ENCODE measurements at regions not wholly inside any gene's neighbourhood (a gene's known extent, or its start where the extent isn't known, plus 50 kb on each side); places are given as distances from the start of the nearest gene placed in this dataset.
"Not testable (repeated sequence)": the region's sequence is repeated elsewhere in the genome, so short reads cannot be mapped to it uniquely, and the experiment has no call there.

DNA sequence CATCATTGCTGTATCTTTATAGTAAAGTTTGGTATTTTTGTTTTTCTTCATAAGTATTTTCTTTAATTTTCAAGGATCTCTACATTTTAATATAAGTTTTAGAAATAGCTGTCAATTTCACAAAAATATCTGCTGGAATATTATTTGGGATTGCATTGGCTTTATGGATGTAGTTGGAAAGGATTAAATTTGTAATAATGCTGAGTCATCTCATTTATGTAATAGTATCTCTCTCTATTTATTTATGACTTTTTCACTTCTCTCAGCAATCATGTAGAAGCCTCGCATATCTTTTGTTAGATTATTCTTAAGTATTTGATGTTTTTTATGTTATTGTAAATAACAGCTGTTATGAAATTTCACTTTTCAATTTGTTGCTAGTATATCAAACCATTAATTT lies 223.1 kb upstream of the POGK start:
- DNase-seq = no peak

DNA sequence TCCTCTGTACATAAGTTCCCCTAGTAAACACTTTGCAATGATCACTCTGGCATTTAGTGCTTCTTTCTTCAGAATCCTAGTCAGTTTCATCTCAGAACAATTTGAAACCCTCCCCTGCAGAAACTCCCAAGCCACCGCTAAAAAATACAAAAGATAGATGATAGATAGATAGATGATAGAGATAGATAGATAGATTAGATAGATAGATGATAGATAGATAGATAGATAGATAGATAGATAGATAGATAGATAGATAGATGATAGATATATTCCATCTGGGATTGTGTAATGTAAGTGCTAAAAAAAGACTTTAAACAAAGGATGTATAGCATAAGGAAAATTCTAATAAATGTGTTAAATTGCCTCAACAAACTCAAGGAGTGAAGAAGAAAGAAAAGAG lies 212.6 kb upstream of the POGK start:
- no peak for DNase-seq

DNA sequence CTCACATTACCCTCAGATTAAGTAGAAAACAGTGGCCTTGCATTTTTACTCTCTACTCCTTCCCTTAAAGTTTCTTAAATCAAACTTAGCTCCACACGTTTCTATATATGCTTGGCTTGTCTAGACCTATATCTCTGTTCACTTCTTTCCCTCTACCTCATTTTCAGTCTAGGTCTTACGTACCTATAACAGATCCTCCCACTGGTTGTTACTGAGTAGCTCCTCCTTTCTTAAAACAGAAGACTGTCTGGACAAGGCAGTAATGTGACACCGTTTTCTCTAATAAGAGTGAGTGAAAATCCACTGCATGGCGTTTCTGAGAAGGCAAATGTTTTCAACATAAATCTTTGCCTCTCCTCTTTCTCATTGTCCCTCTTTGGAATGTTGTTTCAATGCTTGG lies 211.7 kb upstream of the POGK start:
- DNase-seq = no peak

DNA sequence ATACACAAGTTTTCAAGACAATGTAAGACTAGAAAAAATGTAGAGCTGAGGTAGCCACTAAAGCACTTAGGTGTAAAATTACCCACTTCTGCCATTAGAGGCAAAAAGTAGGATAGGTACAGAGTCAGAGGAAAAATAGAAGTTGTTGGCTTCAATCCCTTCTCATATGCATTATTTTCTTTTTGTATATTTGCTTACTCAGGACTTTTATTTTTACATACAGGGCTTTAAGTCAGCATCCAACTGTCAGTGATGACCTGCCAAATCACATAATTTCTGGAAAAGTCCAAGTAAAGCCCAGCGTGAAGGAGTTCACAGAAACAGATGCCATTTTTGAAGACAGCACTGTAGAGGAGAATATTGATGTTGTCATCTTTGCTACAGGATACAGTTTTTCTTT lies 211.0 kb upstream of the POGK start:
- DNase-seq = no peak

DNA sequence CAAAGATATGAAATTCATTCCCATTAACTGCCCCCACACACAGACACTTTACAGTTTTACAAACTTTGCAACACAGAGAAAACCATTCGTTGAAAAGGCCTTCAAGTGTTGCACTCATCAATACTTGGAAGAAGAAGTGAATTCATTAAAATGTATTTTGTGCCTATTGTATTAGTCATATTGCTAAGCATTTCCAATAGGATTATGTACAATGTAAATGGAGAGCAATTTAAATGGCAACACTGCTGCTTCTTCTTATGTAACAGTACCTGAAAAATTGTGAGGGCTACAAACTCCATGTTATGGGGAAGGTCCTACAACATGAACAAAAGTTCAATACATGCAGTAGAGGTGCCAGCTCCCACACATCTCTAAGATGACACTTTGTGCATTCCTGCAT lies 209.3 kb upstream of the POGK start:
- no peak for DNase-seq

DNA sequence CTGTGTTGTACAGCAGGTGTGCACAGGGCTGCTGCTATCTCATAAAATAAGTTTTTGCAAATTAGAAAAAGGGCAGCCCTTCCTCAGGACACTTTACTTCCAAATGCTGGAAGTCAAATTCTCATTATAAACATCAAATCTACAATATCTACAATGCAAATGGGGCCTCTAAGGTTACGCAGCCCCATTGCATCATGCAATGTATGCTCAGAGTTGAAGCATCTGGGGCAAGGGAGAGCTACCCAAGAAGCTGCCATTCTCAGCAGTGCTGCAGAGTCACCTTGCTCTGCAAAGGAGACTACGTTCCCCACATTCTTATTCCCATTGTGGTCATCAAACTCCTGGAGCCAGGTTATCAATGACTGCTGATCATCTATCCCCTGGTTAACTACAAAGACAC lies 208.9 kb upstream of the POGK start:
- DNase-seq = no peak

DNA sequence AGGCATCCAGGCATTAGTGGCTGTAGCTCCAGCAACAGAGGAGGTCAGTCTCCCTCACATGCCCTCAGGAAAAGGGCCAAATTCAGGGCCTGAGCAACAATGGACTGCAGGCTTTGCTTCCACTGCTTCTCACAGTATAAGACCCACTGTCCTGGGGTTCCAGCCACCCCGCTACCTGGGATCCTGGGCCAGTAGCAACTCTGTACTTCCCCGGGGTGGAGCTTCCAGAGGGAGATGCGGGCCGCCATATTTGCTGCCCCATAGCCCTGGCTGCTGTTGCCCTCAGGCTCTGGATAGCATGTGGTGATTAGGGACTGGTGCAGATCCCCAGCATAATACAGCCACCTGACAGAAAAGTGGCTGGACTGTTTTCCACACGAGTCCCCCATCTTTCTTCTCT lies 201.1 kb upstream of the POGK start:
- no peak for DNase-seq

DNA sequence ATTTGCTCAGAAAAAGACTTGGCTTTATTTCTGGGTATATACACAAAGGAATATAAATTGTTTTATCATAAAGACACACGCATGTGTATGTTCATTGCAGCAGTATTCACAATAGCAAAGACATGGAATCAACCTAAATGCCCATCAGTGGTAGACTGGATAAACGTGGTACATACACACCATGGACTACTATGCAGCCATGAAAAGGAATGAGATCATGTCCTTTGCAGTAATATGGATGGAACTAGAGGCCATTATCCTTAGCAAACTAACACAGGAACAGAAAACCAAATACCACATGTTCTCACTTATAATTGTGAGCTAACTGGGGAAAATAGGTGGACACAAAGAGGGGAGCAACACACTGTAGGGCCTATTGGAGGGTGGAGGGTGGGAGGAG lies 182.0 kb upstream of the POGK start:
- DNase-seq = not testable (repeated sequence)

DNA sequence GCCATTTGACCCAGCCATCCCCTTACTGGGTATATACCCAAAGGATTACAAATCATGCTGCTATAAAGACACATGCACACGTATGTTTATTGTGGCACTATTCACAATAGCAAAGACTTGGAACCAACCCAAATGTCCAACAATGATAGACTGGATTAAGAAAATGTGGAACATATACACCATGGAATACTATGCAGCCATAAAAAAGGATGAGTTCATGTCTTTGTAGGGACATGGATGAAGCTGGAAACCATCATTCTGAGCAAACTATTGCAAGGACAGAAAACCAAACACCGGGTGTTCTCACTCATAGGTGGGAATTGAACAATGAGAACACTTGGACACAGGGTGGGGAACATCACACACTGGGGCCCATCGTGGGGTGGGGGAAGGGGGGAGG lies 172.5 kb upstream of the POGK start:
- not testable (repeated sequence) for DNase-seq

DNA sequence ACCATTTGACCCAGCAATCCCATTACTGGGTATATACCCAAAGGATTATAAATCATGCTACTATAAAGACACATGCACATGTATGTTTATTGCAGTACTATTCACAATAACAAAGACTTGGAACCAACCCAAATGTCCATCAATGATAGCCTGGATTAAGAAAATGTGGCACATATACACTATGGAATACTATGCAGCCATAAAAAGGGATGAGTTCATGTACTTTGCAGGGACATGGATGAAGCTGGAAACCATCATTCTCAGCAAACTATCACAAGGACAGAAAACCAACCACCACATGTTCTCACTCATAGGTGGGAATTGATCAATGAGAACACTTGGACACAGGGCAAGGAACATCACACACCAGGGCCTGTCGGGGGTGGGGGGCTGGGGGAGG lies 171.7 kb upstream of the POGK start:
- not testable (repeated sequence) for DNase-seq

DNA sequence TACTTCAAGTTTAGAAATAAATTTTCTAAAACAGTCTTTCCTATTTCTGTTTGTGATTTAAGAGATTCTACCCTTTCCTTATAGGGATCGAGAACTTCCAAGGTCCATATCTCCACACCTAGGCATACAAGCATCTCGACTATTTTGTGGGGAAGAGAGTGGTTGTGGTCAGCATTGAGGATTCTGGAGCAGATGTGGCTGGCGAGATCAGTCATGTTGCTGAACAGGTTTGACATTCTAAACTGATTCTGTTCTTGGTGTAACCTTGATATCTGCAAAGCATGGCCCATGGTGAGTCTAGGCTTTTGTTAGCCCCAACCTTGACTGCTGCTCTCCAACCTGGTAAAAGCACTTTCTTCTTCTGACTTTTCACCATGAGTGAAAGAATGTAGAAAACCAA lies 167.6 kb upstream of the POGK start:
- no peak for DNase-seq

DNA sequence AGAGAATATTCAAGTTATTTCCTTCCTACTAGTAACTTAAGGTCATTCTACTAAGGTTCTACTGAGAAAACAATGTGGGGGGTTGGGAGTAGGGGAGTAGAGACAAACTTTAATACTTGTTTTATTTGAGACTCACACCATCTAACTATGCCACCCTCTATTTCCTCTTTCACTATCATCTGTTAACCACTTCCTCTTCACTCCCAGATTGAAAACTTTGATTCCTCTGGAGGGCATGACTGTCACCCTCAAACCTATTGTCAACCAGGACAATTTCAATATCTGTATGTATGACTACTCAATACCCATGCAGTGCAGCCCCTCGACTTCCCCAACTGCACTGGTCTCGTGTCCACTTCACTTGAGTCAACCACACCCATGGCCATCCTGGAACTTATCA lies 165.6 kb upstream of the POGK start:
- no peak for DNase-seq

DNA sequence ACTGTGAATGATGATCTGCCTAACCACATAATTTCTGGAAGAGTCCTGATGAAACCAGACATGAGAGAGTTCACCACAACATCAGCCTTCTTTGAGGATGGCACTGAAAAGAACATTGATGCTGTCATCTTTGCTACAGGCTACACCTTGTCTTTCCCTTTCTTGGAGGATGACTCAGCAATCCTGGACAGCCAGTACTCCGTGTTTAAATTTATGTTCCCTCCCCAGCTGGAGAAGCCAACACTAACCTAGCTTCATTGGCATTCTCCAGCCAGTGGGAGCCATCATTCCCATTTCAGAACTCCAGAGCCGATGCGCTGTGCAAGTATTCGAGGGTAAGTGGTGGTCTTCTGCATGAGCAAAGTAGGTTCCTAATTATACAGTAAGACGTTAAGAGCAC lies 164.1 kb upstream of the POGK start:
- no peak for DNase-seq

DNA sequence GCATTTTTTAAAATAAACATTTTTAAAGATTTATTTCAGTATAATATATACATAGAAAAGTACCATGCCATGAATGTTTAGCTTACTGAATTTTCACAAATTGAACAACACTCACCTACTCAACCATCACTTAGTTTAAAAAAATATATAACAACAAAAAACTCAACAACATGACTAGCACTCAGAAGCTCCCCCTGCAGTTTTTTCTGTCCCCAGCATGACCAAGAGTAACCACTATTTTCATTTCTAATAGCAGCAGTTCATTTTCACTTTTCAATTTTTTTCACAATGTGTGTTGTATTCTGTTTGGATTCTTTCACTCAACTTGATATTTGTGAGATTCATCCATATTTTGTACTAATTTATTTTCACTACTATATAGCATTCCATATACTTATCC lies 162.3 kb upstream of the POGK start:
- no peak for DNase-seq

DNA sequence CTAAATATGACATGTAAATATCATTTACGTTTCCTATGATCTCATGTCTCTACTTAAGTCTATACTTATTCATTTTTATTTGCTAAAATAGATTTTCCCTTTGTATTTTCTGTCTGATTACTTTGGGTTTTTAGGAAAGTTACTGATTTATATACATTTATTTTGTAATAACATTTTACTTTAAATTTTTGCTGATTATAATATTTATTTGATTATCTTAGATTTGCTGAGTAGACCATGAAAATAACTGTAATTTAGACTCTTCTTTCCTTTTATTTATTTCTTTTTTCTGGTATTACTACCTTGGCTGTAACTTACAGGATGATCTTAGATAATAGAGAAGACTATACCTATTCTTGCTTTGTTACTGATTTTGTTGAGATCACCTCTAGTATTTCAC lies 159.9 kb upstream of the POGK start:
- no peak for DNase-seq

DNA sequence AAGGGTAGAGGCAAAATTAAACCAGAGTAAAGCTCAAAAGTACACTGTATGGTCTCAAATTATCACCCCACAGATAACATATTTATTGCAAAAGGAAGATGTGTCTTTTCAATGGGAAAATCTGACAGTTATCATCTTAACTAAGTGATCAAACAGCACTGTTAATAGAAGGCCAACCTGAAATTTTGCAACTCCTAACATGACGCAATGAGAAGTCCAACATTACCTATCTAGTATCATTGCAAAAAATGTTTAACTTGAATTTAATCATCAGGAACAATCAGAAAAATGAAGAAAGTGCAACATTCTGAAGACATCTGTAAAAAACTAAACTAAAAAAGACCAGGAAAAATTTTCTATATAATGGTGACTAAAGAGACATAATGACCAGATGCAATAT lies 156.7 kb upstream of the POGK start:
- no peak for DNase-seq

DNA sequence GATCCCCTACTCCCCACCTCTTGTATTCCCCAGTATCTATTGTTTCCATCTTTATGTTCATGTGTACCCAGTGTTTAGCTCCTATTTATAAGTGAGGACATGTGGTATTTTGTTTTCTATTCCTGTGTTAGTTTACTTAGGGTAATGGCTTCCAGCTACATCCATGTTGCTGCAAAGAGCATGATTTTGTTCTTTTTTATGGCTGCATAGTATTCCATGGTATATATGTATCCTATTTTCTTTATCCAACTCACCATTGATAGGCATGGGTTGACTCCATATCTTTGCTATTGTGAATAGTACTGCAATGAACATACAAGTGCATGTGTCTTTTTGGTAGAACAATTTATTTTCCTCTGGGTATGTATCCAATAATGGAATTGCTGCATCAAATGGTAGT lies 154.6 kb upstream of the POGK start:
- not testable (repeated sequence) for DNase-seq

DNA sequence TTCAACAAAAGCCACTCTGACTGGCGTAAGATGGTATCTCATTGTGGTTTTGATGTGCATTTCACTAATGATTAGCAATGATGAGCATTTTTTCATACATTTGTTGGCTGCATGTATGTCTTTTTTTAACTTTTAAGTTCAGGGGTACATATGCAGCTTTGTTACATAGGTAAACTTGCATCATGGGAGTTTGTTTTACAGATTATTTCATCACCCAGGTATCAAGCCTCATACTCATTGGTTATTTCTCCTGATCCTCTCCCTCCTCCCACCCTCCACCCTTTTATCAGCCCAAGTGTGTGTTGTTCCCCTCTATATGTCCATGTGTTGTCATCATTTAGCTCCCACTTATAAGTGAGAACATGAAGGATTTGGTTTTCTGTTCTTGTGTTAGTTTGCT lies 154.1 kb upstream of the POGK start:
- no peak for DNase-seq

DNA sequence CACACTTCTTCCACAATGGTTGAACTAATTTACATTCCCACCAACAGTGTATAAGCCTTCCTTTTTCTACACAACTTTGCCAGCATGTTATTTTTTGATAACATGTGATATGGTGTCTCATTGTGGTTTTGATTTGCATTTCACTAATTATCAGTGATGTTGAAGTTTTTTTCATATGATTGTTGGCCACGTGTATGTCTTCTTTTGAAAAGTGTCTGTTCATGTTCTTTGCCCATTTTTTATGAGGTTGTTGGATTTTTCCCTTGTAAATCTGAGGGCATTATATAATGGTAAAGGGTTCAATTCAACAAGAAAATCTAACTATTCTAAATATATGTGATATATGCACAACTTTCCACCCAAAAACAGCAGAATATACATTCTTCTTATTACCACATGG lies 153.4 kb upstream of the POGK start:
- DNase-seq = not testable (repeated sequence)

DNA sequence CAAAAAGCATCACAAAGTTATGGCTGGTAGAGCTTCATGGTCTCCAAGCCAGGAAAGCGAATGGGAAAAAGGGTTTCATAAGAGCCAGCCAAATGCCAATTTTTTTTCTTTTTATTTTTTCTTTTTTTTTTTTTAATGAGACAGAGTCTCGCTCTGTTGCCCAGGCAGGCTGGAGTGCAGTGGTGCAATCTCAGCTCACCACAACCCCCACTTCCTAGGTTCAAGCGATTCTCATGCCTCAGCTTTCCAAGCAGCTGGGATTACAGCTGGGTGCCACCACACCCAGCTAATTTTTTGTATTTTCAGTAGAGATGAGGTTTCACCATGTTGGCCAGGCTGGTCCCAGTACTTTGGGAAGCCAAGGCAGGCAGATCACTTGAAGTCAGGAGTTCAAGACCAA lies 148.7 kb upstream of the POGK start:
- not testable (repeated sequence) for DNase-seq

DNA sequence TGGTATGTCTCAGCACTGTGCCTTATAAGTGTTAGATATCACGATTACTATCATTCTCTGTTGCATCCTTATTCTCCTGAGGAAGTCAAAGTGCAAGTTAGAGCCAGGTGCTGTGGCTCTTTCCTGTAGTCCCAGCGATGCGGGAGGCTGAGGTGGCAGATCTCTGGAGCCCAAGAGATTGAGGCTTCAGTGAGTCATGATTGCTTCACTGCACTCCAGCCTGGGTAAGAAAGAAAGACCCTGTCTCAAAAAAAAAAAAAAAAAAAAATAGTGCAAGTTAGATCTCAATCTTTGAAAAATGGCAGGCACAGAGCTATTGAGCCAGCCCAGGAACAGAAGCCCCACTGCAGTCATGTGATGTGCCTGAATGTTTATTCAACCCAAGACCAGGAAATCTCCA lies 147.8 kb upstream of the POGK start:
- no peak for DNase-seq

DNA sequence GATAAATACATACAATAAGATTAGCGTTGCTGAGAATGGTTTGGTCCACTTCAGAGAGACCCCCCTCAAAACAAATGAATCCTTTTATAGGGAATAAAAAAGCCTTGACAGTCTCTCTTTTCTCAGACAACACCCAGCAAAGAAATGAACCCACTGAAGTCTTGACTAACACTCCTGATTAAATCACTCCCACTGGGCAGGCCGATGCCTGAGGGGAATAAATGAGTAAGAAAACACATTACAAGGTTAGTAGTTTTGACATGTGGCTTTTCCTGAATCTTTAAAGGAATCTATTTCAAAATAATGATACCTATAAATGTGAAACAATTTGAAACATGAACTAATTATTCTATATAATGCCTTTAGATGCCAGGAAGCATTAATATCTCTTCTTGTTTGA lies 146.9 kb upstream of the POGK start:
- DNase-seq = no peak

DNA sequence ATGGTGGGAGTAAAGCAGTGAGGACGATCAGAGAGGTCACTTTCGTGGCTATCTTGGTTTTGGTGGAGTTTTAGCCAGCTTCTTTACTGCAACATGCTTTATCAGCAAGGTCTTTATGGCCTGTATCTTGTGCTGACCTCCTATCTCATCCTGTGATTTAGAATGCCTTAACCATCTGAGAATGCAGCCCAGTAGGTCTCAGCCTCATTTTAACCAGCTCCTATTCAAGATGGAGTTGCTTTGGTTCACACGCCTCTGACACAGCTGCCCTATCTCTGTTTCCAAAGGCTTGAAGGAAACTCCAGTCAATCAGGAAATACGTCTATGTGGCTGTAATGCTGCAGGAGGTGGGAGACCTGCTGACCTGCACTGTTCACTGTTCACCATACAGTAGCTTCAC lies 146.1 kb upstream of the POGK start:
- DNase-seq = no peak

DNA sequence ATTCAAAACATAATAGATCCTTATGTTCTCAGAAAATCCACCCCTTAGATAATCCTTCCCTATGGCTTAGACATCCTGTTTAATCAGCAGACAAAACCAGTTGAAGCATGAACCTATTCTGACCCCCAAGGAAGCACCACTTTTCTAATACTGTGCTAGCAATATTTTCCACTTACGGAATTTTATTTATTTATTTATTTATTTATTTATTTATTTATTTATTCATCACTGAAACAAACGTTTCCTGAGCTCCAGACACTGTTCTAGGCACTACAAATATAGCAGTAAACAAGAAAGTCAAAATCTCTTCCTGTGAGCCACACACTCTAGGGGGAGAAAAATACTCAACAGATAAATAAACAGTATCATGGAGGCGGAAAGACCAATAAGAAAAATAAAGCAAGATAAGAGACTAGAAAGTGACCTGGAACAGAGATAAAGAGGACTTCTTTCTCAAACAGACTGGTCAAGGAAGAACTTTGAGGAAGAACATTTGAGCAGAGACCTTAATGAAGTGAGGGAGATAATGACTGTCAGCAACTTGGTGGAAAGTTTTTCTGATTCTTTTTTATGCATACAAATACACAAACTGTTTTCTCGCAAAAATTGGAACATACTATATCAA lies 145.5 kb upstream of the POGK start:
- DNase-seq = no peak

DNA sequence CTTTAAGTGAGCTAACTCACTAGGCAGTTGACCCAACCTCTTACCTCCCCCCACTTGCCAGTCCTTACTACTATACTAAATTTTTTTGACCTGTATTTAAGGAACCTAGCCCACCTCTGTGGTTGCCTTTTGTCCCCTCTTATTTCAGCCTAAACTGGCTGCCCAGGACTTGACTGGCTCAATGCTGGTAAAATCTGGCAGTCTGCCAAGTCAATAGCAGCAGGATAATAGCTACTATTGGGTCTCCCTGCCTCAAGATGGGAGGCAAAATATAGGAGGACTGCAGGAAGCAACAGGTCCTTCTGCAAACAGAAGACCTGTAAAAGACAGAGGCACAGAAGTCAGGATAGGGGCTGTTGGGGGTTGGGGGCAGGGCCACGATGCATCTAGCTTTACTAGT lies 144.2 kb upstream of the POGK start:
- DNase-seq = no peak

Data from skin of body (tissue), 1 donor.